ENCODE measurements at regions not wholly inside any gene's neighbourhood (a gene's known extent, or its start where the extent isn't known, plus 50 kb on each side); places are given as distances from the start of the nearest gene placed in this dataset.
"Not testable (repeated sequence)": the region's sequence is repeated elsewhere in the genome, so short reads cannot be mapped to it uniquely, and the experiment has no call there.

- ATAC-seq (no peak), DNase-seq (no peak)
- no peak overlapping the region for H3K4me3 Mint-ChIP-seq
- no peaks in the 10 kb centered on the region for H3K36me3 Mint-ChIP-seq (ENCODE audit: insufficient read depth)
- no peaks in the 10 kb centered on the region for H3K9me3 Mint-ChIP-seq
- H3K4me1 Mint-ChIP-seq (ENCODE audit: low read depth): no peaks in the 10 kb centered on the region
- peaks cover 11% of the 10 kb centered on the region for H3K27me3 Mint-ChIP-seq (ENCODE audit: low read depth)
Measured at GRCh38 chr2:234869969-234870368, 81.8 kb upstream of the SH3BP4 start.

GRCh38 chr2:234869164-234869563 lies 82.7 kb upstream of the SH3BP4 start:
- no peak for DNase-seq
- no peak overlapping the region for H3K4me3 Mint-ChIP-seq
- no peaks in the 10 kb centered on the region for H3K36me3 Mint-ChIP-seq (ENCODE audit: insufficient read depth)
- no peak for ATAC-seq
- no peaks in the 10 kb centered on the region for H3K4me1 Mint-ChIP-seq (ENCODE audit: low read depth)
- H3K9me3 Mint-ChIP-seq: no peaks in the 10 kb centered on the region
- H3K27me3 Mint-ChIP-seq (ENCODE audit: low read depth): peaks cover 10% of the 10 kb centered on the region

GRCh38 chr2:234867882-234868285 lies 83.9 kb upstream of the SH3BP4 start:
- H3K9me3 Mint-ChIP-seq: no peaks in the 10 kb centered on the region
- peaks cover 6% of the 10 kb centered on the region for H3K27me3 Mint-ChIP-seq (ENCODE audit: low read depth)
- ATAC-seq (no peak), DNase-seq (no peak)
- no peak overlapping the region for H3K4me3 Mint-ChIP-seq
- no peaks in the 10 kb centered on the region for H3K4me1 Mint-ChIP-seq (ENCODE audit: low read depth)
- no peaks in the 10 kb centered on the region for H3K36me3 Mint-ChIP-seq (ENCODE audit: insufficient read depth)

- ATAC-seq (no peak), DNase-seq (no peak)
- no peaks in the 10 kb centered on the region for H3K4me1 Mint-ChIP-seq (ENCODE audit: low read depth)
- peaks cover 4% of the 10 kb centered on the region for H3K27me3 Mint-ChIP-seq (ENCODE audit: low read depth)
- no peaks in the 10 kb centered on the region for H3K9me3 Mint-ChIP-seq
- no peak overlapping the region for H3K4me3 Mint-ChIP-seq
- H3K36me3 Mint-ChIP-seq (ENCODE audit: insufficient read depth): no peaks in the 10 kb centered on the region
Measured at GRCh38 chr2:234865586-234865985, 86.2 kb upstream of the SH3BP4 start.

- no peak for ATAC-seq
- peaks cover 4% of the 10 kb centered on the region for H3K27me3 Mint-ChIP-seq (ENCODE audit: low read depth)
- H3K4me3 Mint-ChIP-seq: no peak overlapping the region
- H3K36me3 Mint-ChIP-seq (ENCODE audit: insufficient read depth): no peaks in the 10 kb centered on the region
- H3K4me1 Mint-ChIP-seq (ENCODE audit: low read depth): no peaks in the 10 kb centered on the region
- DNase-seq: no peak
- H3K9me3 Mint-ChIP-seq: no peaks in the 10 kb centered on the region
Measured at GRCh38 chr2:234865040-234865439, 86.8 kb upstream of the SH3BP4 start.

GRCh38 chr2:234864506-234864905 lies 87.3 kb upstream of the SH3BP4 start:
- no peaks in the 10 kb centered on the region for H3K9me3 Mint-ChIP-seq
- H3K36me3 Mint-ChIP-seq (ENCODE audit: insufficient read depth): no peaks in the 10 kb centered on the region

GRCh38 chr2:234863043-234863934 lies 88.5 kb upstream of the SH3BP4 start:
- Mint-ChIP-seq H3K27me3 (ENCODE audit: low read depth) (peaks cover 2% of the 10 kb centered on the region), H3K9me3 (no peaks in the 10 kb centered on the region), H3K4me1 (ENCODE audit: low read depth) (no peaks in the 10 kb centered on the region), H3K36me3 (ENCODE audit: insufficient read depth) (no peaks in the 10 kb centered on the region), H3K4me3 (no peak overlapping the region)
- ATAC-seq (no peak), DNase-seq (no peak)

More at GRCh38 chr2:234864506-234864905, 87.3 kb upstream of the SH3BP4 start:
- Mint-ChIP-seq H3K27me3 (ENCODE audit: low read depth) (peaks cover 4% of the 10 kb centered on the region), H3K4me1 (ENCODE audit: low read depth) (no peaks in the 10 kb centered on the region), H3K4me3 (no peak overlapping the region)
- DNase-seq (no peak), ATAC-seq (no peak)

GRCh38 chr2:234861841-234862735 lies 89.7 kb upstream of the SH3BP4 start:
- DNase-seq (no peak), ATAC-seq (no peak)
- no peaks in the 10 kb centered on the region for H3K27me3 Mint-ChIP-seq (ENCODE audit: low read depth)
- H3K4me1 Mint-ChIP-seq (ENCODE audit: low read depth): no peaks in the 10 kb centered on the region
- no peaks in the 10 kb centered on the region for H3K9me3 Mint-ChIP-seq
- H3K4me3 Mint-ChIP-seq: no peak overlapping the region
- H3K36me3 Mint-ChIP-seq (ENCODE audit: insufficient read depth): no peaks in the 10 kb centered on the region

- H3K4me1 Mint-ChIP-seq (ENCODE audit: low read depth); H3K4me3 Mint-ChIP-seq; H3K27me3 Mint-ChIP-seq (ENCODE audit: low read depth): not testable (repeated sequence)
Measured at GRCh38 chr2:234859330-234859872, 92.4 kb upstream of the SH3BP4 start.

GRCh38 chr2:234858790-234859329 lies 93.0 kb upstream of the SH3BP4 start:
- no peaks in the 10 kb centered on the region for H3K4me1 Mint-ChIP-seq (ENCODE audit: low read depth)
- H3K9me3 Mint-ChIP-seq: peaks cover 5% of the 10 kb centered on the region
- DNase-seq (no peak), ATAC-seq (no peak)
- H3K4me3 Mint-ChIP-seq: no peak overlapping the region
- no peaks in the 10 kb centered on the region for H3K36me3 Mint-ChIP-seq (ENCODE audit: insufficient read depth)
- H3K27me3 Mint-ChIP-seq (ENCODE audit: low read depth): peaks cover 5% of the 10 kb centered on the region

More at GRCh38 chr2:234859330-234859872, 92.4 kb upstream of the SH3BP4 start:
- DNase-seq; ATAC-seq; H3K9me3 Mint-ChIP-seq; H3K36me3 Mint-ChIP-seq (ENCODE audit: insufficient read depth): not testable (repeated sequence)

GRCh38 chr2:234858145-234858544 lies 93.7 kb upstream of the SH3BP4 start:
- Mint-ChIP-seq H3K36me3 (ENCODE audit: insufficient read depth) (no peaks in the 10 kb centered on the region), H3K4me1 (ENCODE audit: low read depth) (no peaks in the 10 kb centered on the region), H3K4me3 (no peak overlapping the region), H3K9me3 (peaks cover 5% of the 10 kb centered on the region), H3K27me3 (ENCODE audit: low read depth) (peaks cover 7% of the 10 kb centered on the region)
- DNase-seq: no peak
- ATAC-seq: no peak

GRCh38 chr2:234853729-234854128 lies 98.1 kb upstream of the SH3BP4 start:
- Mint-ChIP-seq H3K9me3 (peaks cover 5% of the 10 kb centered on the region), H3K4me1 (ENCODE audit: low read depth) (no peaks in the 10 kb centered on the region), H3K27me3 (ENCODE audit: low read depth) (peaks cover 14% of the 10 kb centered on the region), H3K4me3 (no peak overlapping the region), H3K36me3 (ENCODE audit: insufficient read depth) (no peaks in the 10 kb centered on the region)
- ATAC-seq: no peak
- DNase-seq: no peak

GRCh38 chr2:234852941-234853340 lies 98.9 kb upstream of the SH3BP4 start:
- Mint-ChIP-seq H3K9me3 (peaks cover 5% of the 10 kb centered on the region), H3K27me3 (ENCODE audit: low read depth) (peaks cover 18% of the 10 kb centered on the region), H3K36me3 (ENCODE audit: insufficient read depth) (no peaks in the 10 kb centered on the region), H3K4me3 (no peak overlapping the region), H3K4me1 (ENCODE audit: low read depth) (no peaks in the 10 kb centered on the region)
- ATAC-seq: no peak
- no peak for DNase-seq

- Mint-ChIP-seq H3K4me3 (no peak overlapping the region), H3K9me3 (peaks cover 5% of the 10 kb centered on the region), H3K4me1 (ENCODE audit: low read depth) (no peaks in the 10 kb centered on the region), H3K36me3 (ENCODE audit: insufficient read depth) (no peaks in the 10 kb centered on the region), H3K27me3 (ENCODE audit: low read depth) (peaks cover 18% of the 10 kb centered on the region)
- DNase-seq (no peak), ATAC-seq (no peak)
Measured at GRCh38 chr2:234852035-234852434, 99.8 kb upstream of the SH3BP4 start.

Measured in activated T-cell treated with anti-CD3 and anti-CD28 coated beads, Interleukin-2, amount 50 U/mL, for 4 hours (primary cell).